Mesendoderm (in vitro differentiated cells): ENCODE measurements at regions not wholly inside any gene's neighbourhood (a gene's known extent, or its start where the extent isn't known, plus 50 kb on each side); places are given as distances from the start of the nearest gene placed in this dataset.

Experiments used
- DNase-seq: peaks from one replicate; pipeline ENCODE4 v3.0.0; 2013
- H2AK5ac ChIP-seq: 2 replicates; pipeline ENCODE4 v1.6.1; 2013; ENCODE audit warnings: low read length, inconsistent platforms
- H2BK120ac ChIP-seq: 2 replicates; pipeline ENCODE4 v1.6.1; 2013; ENCODE audit warnings: low read depth, mild to moderate bottlenecking, low read length, moderate library complexity, mixed read lengths
- H2BK15ac ChIP-seq: replicated peaks from 2 replicates; pipeline ENCODE4 v1.6.1; 2013; ENCODE audit warnings: low read depth, mild to moderate bottlenecking, moderate library complexity
- H2BK5ac ChIP-seq: 2 replicates; pipeline ENCODE4 v1.6.1; 2013; ENCODE audit warnings: low read length, inconsistent platforms
- H3K18ac ChIP-seq: 2 replicates; pipeline ENCODE4 v1.6.1; 2013; ENCODE audit warnings: mild to moderate bottlenecking, low read length, mixed read lengths
- H3K23ac ChIP-seq: one replicate; pipeline ENCODE4 v1.6.1; 2013; ENCODE audit warnings: low read length
- H3K27ac ChIP-seq: 2 replicates; pipeline ENCODE4 v1.5.1; 2013; ENCODE audit warnings: low read depth, mild to moderate bottlenecking, inconsistent platforms, low read length, moderate library complexity
- H3K27me3 ChIP-seq: 2 replicates; pipeline ENCODE4 v1.6.1; 2013; ENCODE audit warnings: low read length, control low read depth, mild to moderate bottlenecking, inconsistent platforms; ENCODE audit not compliant: insufficient read depth, poor library complexity
- H3K36me3 ChIP-seq: 2 replicates; pipeline ENCODE4 v1.6.1; 2013; ENCODE audit warnings: low read length, inconsistent platforms; ENCODE audit not compliant: control insufficient read depth, insufficient read depth
- H3K4ac ChIP-seq: one replicate; pipeline ENCODE4 v1.6.1; 2013; ENCODE audit warnings: low read depth, mild to moderate bottlenecking, low read length, moderate library complexity
- H3K4me1 ChIP-seq: 2 replicates; pipeline ENCODE4 v1.6.1; 2013; ENCODE audit warnings: low read depth, low read length, inconsistent platforms; ENCODE audit not compliant: control insufficient read depth
- H3K4me2 ChIP-seq: 2 replicates; pipeline ENCODE4 v1.6.1; 2013; ENCODE audit warnings: low read length
- H3K4me3 ChIP-seq: 2 replicates; pipeline ENCODE4 v1.5.1; 2013; ENCODE audit warnings: mild to moderate bottlenecking, low read length
- H3K56ac ChIP-seq: one replicate; pipeline ENCODE4 v1.6.1; 2013; ENCODE audit warnings: low read length
- H3K79me1 ChIP-seq: 2 replicates; pipeline ENCODE4 v1.6.1; 2013; ENCODE audit warnings: low read length, inconsistent platforms
- H3K79me2 ChIP-seq: 2 replicates; pipeline ENCODE4 v1.6.1; 2013; ENCODE audit warnings: mild to moderate bottlenecking, low read length; ENCODE audit not compliant: control insufficient read depth, insufficient read depth
- H3K9ac ChIP-seq: 2 replicates; pipeline ENCODE4 v1.6.1; 2013; ENCODE audit warnings: low read length, inconsistent platforms
- H4K5ac ChIP-seq: one replicate; pipeline ENCODE4 v1.6.1; 2013; ENCODE audit warnings: low read length
- H4K8ac ChIP-seq: one replicate; pipeline ENCODE4 v1.6.1; 2013; ENCODE audit warnings: low read depth, mild to moderate bottlenecking, control low read depth, low read length, moderate library complexity
- WGBS: extraction: QIAGEN DNeasy Blood & Tissue Kit; methylation state at CpG from one replicate; pipeline ENCODE4 v1.1.7; 2013; ENCODE audit warnings: low lambda C conversion rate, missing lambda C conversion rate; ENCODE audit not compliant: insufficient coverage; ENCODE audit errors: extremely low coverage; 5-methylcytosine and 5-hydroxymethylcytosine counted together

DNA sequence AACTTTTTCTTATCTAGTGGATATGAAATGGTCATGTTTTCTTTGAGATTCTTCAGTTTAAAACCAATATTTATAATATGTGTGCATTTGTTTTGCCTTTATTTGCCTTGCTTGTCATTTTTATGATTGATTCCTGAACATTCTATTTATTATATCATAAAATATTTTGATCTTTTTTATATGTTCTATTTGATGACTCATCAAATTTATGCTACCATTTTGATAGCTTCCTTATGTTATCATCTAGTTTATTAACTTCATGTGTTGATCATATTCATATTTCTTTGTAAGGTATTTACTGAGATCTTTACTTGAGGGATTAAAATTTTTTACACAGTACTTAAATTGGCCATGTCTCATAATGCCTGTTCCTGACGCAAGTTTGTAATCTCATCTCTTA, 1650.0 kb downstream of the AMY1C start:
- H3K18ac ChIP-seq = no peak overlapping the region
- no CpG with 5 or more reads among the region's 1 CpG for WGBS
- no peak overlapping the region for H2BK15ac ChIP-seq
- no peaks in the 10 kb centered on the region for H3K4me1 ChIP-seq
- H3K56ac ChIP-seq = no peak overlapping the region
- no peak overlapping the region for H3K9ac ChIP-seq
- H3K4me3 ChIP-seq = no peak overlapping the region
- H2AK5ac ChIP-seq = no peak overlapping the region
- no peaks in the 10 kb centered on the region for H3K36me3 ChIP-seq
- DNase-seq = no peak
- H3K79me2 ChIP-seq = no peaks in the 10 kb centered on the region
- H3K27me3 ChIP-seq = no peaks in the 10 kb centered on the region
- H4K8ac ChIP-seq = no peak overlapping the region
- no peak overlapping the region for H3K27ac ChIP-seq
- no peak overlapping the region for H3K4me2 ChIP-seq
- no peak overlapping the region for H4K5ac ChIP-seq
- H3K4ac ChIP-seq = no peak overlapping the region
- H3K79me1 ChIP-seq = no peaks in the 10 kb centered on the region
- H2BK5ac ChIP-seq = no peak overlapping the region
- H3K23ac ChIP-seq = no peak overlapping the region
- H2BK120ac ChIP-seq = no peak overlapping the region

DNA sequence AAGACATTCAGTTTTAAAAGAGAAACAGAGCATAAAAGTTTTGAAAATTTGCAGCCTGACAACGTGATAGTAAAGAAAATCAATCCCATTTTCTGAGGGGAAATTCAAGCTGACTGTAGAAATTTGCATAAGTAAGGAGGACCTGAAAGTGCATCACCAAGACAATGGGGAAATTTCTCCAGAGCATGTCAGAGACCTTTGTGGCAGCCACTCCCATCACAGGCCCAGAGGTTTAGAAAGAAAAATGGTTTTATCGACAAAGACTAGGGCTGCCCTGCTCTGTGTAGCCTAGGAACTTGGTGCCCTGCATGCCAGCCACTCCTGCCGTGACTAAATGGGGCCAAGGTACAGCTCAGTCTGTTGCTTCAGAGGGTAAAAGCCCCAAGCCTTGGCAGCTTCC, 1640.2 kb upstream of the PRMT6 start:
- no peak overlapping the region for H3K23ac ChIP-seq
- H4K8ac ChIP-seq = no peak overlapping the region
- WGBS = no CpG with 5 or more reads among the region's 3 CpGs
- H3K4me3 ChIP-seq = no peak overlapping the region
- no peaks in the 10 kb centered on the region for H3K27me3 ChIP-seq
- no peaks in the 10 kb centered on the region for H3K79me1 ChIP-seq
- no peak overlapping the region for H2BK120ac ChIP-seq
- H2BK5ac ChIP-seq = no peak overlapping the region
- no peak overlapping the region for H3K27ac ChIP-seq
- no peak overlapping the region for H4K5ac ChIP-seq
- no peaks in the 10 kb centered on the region for H3K36me3 ChIP-seq
- no peak overlapping the region for H3K4ac ChIP-seq
- no peak overlapping the region for H2AK5ac ChIP-seq
- H3K56ac ChIP-seq = no peak overlapping the region
- no peaks in the 10 kb centered on the region for H3K79me2 ChIP-seq
- no peak overlapping the region for H3K4me2 ChIP-seq
- H3K18ac ChIP-seq = no peak overlapping the region
- H3K4me1 ChIP-seq = no peaks in the 10 kb centered on the region
- no peak overlapping the region for H3K9ac ChIP-seq
- DNase-seq = no peak
- H2BK15ac ChIP-seq = no peak overlapping the region

DNA sequence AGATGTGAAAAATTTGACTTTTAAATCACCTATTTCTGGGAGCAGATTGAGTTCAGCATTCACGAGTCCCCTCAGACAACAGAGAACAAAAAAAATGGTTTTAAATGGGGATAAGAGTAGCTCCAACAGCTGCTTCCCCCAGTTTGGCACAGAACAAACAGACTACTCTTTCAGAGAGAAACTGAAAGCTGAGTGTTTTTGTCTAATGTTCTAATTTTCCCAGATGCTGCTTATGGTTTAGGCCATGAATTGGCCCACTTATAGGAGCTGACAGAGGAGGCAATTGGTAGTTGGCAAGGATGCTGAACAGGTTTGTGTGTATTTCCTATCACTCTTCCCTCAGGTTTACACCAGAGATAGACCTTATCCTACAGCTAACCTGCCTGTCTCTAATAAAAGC, 1637.4 kb upstream of the PRMT6 start:
- H3K79me1 ChIP-seq = no peaks in the 10 kb centered on the region
- no peaks in the 10 kb centered on the region for H3K79me2 ChIP-seq
- H3K9ac ChIP-seq = no peak overlapping the region
- H3K27ac ChIP-seq = no peak overlapping the region
- no peaks in the 10 kb centered on the region for H3K36me3 ChIP-seq
- no peak overlapping the region for H3K23ac ChIP-seq
- no peaks in the 10 kb centered on the region for H3K4me1 ChIP-seq
- no peak overlapping the region for H3K18ac ChIP-seq
- no peak overlapping the region for H3K4ac ChIP-seq
- no peak overlapping the region for H2BK5ac ChIP-seq
- no peak overlapping the region for H3K56ac ChIP-seq
- H3K27me3 ChIP-seq = no peaks in the 10 kb centered on the region
- no peak for DNase-seq
- no peak overlapping the region for H2AK5ac ChIP-seq
- H3K4me3 ChIP-seq = no peak overlapping the region
- H4K5ac ChIP-seq = no peak overlapping the region
- H2BK120ac ChIP-seq = no peak overlapping the region
- no peak overlapping the region for H4K8ac ChIP-seq
- no CpG with 5 or more reads among the region's 1 CpG for WGBS
- no peak overlapping the region for H2BK15ac ChIP-seq
- no peak overlapping the region for H3K4me2 ChIP-seq

DNA sequence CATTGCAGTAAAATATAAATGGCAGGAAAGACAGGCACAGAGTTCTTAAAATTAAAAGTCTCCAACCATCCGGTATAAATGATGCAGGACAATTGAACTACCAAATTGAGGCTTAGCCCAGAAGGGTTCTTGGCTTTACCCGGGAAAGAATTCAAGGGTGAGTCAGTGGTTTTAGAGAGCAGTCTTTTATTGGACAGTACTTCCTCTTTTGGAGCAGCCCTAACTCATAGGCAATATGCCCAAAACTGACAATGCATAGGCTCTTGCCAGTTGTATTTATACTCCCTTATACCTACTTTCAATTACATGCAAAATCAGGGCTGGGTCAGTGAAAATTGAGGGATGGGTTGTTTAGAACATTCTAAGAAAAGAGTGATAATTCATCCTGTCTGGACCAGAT, 1628.9 kb upstream of the PRMT6 start:
- no peaks in the 10 kb centered on the region for H3K36me3 ChIP-seq
- no CpG with 5 or more reads among the region's 2 CpGs for WGBS
- H3K79me1 ChIP-seq = no peaks in the 10 kb centered on the region
- no peak overlapping the region for H3K4ac ChIP-seq
- H2BK5ac ChIP-seq = no peak overlapping the region
- H3K23ac ChIP-seq = no peak overlapping the region
- H4K8ac ChIP-seq = no peak overlapping the region
- H3K27me3 ChIP-seq = no peaks in the 10 kb centered on the region
- H3K4me3 ChIP-seq = no peak overlapping the region
- H3K18ac ChIP-seq = no peak overlapping the region
- H3K56ac ChIP-seq = no peak overlapping the region
- no peak overlapping the region for H2BK120ac ChIP-seq
- no peak overlapping the region for H3K27ac ChIP-seq
- no peaks in the 10 kb centered on the region for H3K79me2 ChIP-seq
- H3K9ac ChIP-seq = no peak overlapping the region
- H2AK5ac ChIP-seq = no peak overlapping the region
- no peak for DNase-seq
- H4K5ac ChIP-seq = no peak overlapping the region
- H3K4me1 ChIP-seq = no peaks in the 10 kb centered on the region
- no peak overlapping the region for H3K4me2 ChIP-seq
- no peak overlapping the region for H2BK15ac ChIP-seq

DNA sequence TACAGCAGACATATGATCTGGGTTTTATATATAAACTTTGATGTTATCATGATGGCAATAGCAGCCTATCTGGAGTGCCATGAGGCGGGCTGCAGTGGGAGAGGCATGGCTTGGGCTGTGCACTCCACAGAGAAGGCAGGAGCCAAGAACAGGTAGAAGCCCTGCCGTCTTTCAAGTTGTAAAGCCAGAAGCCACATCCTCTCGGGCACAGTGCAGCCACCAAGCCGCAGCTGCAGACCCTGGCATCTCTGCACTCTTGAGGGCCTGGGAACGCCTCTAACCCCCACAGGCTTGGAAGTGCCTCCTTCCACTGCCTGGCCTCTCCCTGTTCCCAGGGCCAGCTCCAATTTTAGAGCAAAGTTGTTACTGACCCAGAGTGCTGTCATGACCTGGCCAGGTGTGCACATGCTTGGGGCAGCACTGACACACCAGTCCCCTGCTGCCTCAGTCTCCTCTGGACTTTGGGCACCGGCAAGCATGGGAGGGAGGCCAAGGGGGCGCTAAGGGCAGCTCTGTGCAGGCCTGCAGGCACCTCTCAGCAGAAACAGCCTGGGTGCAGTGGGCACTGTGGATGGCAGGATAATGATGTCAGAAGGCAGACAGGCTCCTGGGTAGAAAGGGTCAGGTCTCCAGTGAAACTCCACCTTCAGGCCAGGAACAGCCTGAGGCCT, 1619.8 kb upstream of the PRMT6 start:
- Histone ChIP-seq H3K27me3 (no peaks in the 10 kb centered on the region), H3K4me1 (no peaks in the 10 kb centered on the region), H4K8ac (no peak overlapping the region), H3K27ac (no peak overlapping the region), H2BK15ac (no peak overlapping the region), H3K23ac (no peak overlapping the region), H3K79me1 (no peaks in the 10 kb centered on the region), H2AK5ac (no peak overlapping the region), H3K4me3 (no peak overlapping the region), H3K36me3 (no peaks in the 10 kb centered on the region), H4K5ac (no peak overlapping the region), H3K56ac (no peak overlapping the region), H2BK120ac (no peak overlapping the region), H3K9ac (no peak overlapping the region), H3K79me2 (no peaks in the 10 kb centered on the region), H3K4me2 (no peak overlapping the region), H2BK5ac (no peak overlapping the region), H3K18ac (no peak overlapping the region), H3K4ac (no peak overlapping the region)
- no peak for DNase-seq
- WGBS = no CpG with 5 or more reads among the region's 7 CpGs

DNA sequence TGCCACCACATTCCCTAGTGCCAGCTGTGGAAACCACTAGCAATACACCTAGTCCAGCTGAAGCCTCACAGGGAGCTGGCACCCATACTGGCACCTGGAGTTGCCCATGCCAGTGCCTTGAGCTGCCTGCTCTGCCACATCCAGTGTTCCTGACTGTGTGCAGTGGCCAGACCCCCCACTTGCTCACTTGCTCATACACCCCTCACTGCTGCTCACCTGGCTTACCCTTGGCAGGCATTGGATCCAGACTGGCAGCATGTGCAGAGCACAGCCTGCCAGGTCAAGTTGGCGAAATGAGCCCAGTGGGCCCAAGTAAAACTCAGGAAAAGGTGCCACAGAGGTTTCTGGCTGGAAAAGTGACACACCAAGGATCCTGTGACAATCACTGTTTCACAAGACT, 1618.6 kb upstream of the PRMT6 start:
- Histone ChIP-seq H3K79me2 (no peaks in the 10 kb centered on the region), H2BK5ac (no peak overlapping the region), H2BK120ac (no peak overlapping the region), H3K4me3 (no peak overlapping the region), H4K8ac (no peak overlapping the region), H2AK5ac (no peak overlapping the region), H3K18ac (no peak overlapping the region), H3K79me1 (no peaks in the 10 kb centered on the region), H3K9ac (no peak overlapping the region), H3K23ac (no peak overlapping the region), H3K27ac (no peak overlapping the region), H3K27me3 (no peaks in the 10 kb centered on the region), H2BK15ac (no peak overlapping the region), H3K4me1 (no peaks in the 10 kb centered on the region), H3K36me3 (no peaks in the 10 kb centered on the region), H4K5ac (no peak overlapping the region), H3K4ac (no peak overlapping the region), H3K4me2 (no peak overlapping the region), H3K56ac (no peak overlapping the region)
- no CpG with 5 or more reads among the region's 1 CpG for WGBS
- DNase-seq = no peak
